Caco-2 (cell line): ENCODE measurements at regions not wholly inside any gene's neighbourhood (a gene's known extent, or its start where the extent isn't known, plus 50 kb on each side); places are given as distances from the start of the nearest gene placed in this dataset.
A peak's percentile ranks its signal among the peaks of the same experiment; 100 is the strongest.

Experiments
- BruUV-seq: library from RNA; stranded (reverse); fragments of 400-500 nt; replicated peaks from 2 replicates; lab custom pipeline; 2021; lab: Mats Ljungman, UMichigan
- CTCF ChIA-PET: fragments of 300-600 bp; sonication (Branson Sonifier 250); formaldehyde crosslinking; loops from one replicate; lab custom pipeline; 2022; ENCODE audit warnings: antibody characterized with exemption; lab: Charles Lee
- POLR2A ChIA-PET: fragments of 300-600 bp; sonication (Branson Sonifier 250); formaldehyde crosslinking; loops from one replicate; lab custom pipeline; 2022; ENCODE audit warnings: antibody characterized with exemption; lab: Charles Lee
- DNase-seq, 2 experiments: peaks; one replicate each; pipeline versions ENCODE4 v3.0.0 to v3.0.0-alpha.2; 2020 to 2022
- H3K27me3 ChIP-seq: replicated peaks from 2 replicates; pipeline ENCODE4 v1.6.0; 2011; ENCODE audit warnings: low read length; ENCODE audit not compliant: control insufficient read depth, insufficient read depth
- H3K36me3 ChIP-seq: 2 replicates; pipeline ENCODE4 v1.5.1; 2011; ENCODE audit warnings: low read length; ENCODE audit not compliant: control insufficient read depth, insufficient read depth
- H3K4me1 ChIP-seq: fragments of 250-450 bp; sonication (Bioruptor Pico); 2 replicates; pipeline ENCODE4 v1.5.1; 2020; ENCODE audit warnings: mild to moderate bottlenecking
- H3K4me3 ChIP-seq: 2 replicates; pipeline ENCODE4 v1.5.1; 2011; ENCODE audit warnings: low read depth, mild to moderate bottlenecking, control low read depth, low read length
- H3K9me3 ChIP-seq: fragments of 250-450 bp; sonication (Bioruptor Pico); 2 replicates; pipeline ENCODE4 v1.5.1; 2020; ENCODE audit warnings: mild to moderate bottlenecking, moderate library complexity
- H3K27ac Mint-ChIP-seq: one replicate; pipeline ENCODE4 v1.8.0; 2022; ENCODE audit warnings: mixed read lengths; ENCODE audit not compliant: unreplicated experiment
- H3K27me3 Mint-ChIP-seq: one replicate; pipeline ENCODE4 v1.8.0; 2022; ENCODE audit warnings: mixed read lengths; ENCODE audit not compliant: insufficient read depth, unreplicated experiment
- H3K36me3 Mint-ChIP-seq: one replicate; pipeline ENCODE4 v1.8.0; 2022; ENCODE audit warnings: mild to moderate bottlenecking, mixed read lengths; ENCODE audit not compliant: insufficient read depth, unreplicated experiment
- H3K4me1 Mint-ChIP-seq: one replicate; pipeline ENCODE4 v1.8.0; 2022; ENCODE audit warnings: low read depth, mixed read lengths; ENCODE audit not compliant: unreplicated experiment
- H3K4me3 Mint-ChIP-seq: one replicate; pipeline ENCODE4 v1.8.0; 2022; ENCODE audit warnings: mild to moderate bottlenecking, moderate library complexity, mixed read lengths; ENCODE audit not compliant: unreplicated experiment
- H3K9me3 Mint-ChIP-seq: one replicate; pipeline ENCODE4 v1.8.0; 2022; ENCODE audit warnings: mixed read lengths; ENCODE audit not compliant: unreplicated experiment
- intact Hi-C: fragments of 100-400 bp; cut with micrococcal nuclease; formaldehyde crosslinking; loops from one replicate; pipeline ENCODE4 v1.10.0; 2022; ENCODE audit not compliant: unreplicated experiment
- TF ChIP-seq, protein P1 (sequence below), 2 experiments: fragments of 200-600 bp in 1 of 2; IDR thresholded peaks; 1 replicate in 1 of 2; 2 replicates in 1 of 2; pipeline versions ENCODE4 v1.5.1 to v1.8.0; 2011 to 2022; ENCODE audit warnings: antibody characterized with exemption in 1 of 2, control low read depth in 1 of 2, inconsistent platforms in 1 of 2, low read depth in 1 of 2, low read length in 1 of 2, mild to moderate bottlenecking in 1 of 2, moderate library complexity in 1 of 2; ENCODE audit not compliant: insufficient read depth in 1 of 2, severe bottlenecking in 1 of 2, unreplicated experiment in 1 of 2

DNA sequence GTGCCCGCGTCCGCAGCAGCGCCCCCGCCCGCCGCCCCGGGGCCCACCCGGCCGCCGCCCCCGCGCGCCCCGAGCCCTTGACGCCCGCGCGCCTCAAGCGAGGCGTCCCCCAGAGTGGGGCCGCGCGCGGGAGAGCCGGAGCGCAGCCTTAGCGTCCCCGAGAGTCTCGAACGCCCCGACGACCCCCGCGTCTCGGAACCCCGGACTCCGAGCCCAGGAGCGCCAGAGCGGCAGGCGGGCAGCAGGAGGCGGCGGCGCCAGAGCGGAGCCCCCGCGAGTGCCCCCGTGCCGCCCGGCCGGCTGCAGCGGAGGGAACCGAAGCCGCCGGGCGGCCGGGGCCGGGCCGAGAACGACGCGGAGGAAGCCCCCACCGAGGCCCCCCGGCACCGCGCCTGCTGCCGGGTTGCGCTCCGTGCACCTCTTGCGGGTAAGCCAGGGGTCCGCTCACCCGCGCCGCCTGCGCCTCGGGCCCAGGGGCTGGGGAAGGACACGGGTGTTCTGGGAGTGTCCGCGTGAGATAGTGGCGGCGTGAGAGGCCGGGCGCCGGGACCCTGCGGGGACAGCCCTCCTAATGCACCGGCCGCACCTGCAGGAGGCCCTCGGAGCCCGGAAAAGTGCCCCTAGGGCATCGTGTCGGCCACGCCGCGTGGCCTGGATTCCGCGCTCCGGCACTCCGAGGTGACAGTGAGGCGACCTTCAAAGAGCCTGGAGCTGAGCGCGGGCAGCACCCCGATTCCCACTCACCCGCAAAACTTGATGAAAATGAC lies 52.0 kb upstream of the ULK4 start:
- ChIA-PET CTCF (interaction anchor here (0.7 kb wide), 1 partner anchor 12 kb away, joined by 4 read pairs; no protein-coding TSS in a partner anchor), POLR2A (no interaction called here)
- Mint-ChIP-seq H3K27ac (peak overlapping the region; percentile 72), H3K27me3 (no peaks in the 10 kb centered on the region), H3K4me1 (peaks cover 21% of the 10 kb centered on the region), H3K4me3 (peak overlapping the region; percentile 81), H3K36me3 (no peaks in the 10 kb centered on the region), H3K9me3 (no peaks in the 10 kb centered on the region)
- H3K27me3 ChIP-seq = no peaks in the 10 kb centered on the region; the same call in 1 of the 2 replicates
- 0 out of 2 replicates have a peak, but pooled peaks cover 9% of the 10 kb centered on the region for H3K4me1 ChIP-seq
- H3K4me3 ChIP-seq = peak overlapping the region; percentile 89
- TF ChIP-seq, protein P1, sequence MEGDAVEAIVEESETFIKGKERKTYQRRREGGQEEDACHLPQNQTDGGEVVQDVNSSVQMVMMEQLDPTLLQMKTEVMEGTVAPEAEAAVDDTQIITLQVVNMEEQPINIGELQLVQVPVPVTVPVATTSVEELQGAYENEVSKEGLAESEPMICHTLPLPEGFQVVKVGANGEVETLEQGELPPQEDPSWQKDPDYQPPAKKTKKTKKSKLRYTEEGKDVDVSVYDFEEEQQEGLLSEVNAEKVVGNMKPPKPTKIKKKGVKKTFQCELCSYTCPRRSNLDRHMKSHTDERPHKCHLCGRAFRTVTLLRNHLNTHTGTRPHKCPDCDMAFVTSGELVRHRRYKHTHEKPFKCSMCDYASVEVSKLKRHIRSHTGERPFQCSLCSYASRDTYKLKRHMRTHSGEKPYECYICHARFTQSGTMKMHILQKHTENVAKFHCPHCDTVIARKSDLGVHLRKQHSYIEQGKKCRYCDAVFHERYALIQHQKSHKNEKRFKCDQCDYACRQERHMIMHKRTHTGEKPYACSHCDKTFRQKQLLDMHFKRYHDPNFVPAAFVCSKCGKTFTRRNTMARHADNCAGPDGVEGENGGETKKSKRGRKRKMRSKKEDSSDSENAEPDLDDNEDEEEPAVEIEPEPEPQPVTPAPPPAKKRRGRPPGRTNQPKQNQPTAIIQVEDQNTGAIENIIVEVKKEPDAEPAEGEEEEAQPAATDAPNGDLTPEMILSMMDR (IDR thresholded peaks at IDR 0.05; ENCODE audit: insufficient read depth in 1 of 2, low read depth in 1 of 2, low read length in 1 of 2, severe bottlenecking in 1 of 2, unreplicated experiment in 1 of 2) = no peak
- peak in 1 of 2 experiments; percentile 54 for DNase-seq
- H3K9me3 ChIP-seq = no peaks in the 10 kb centered on the region
- BruUV-seq = no TSS peak
- intact Hi-C loops = loop anchor here (1.0 to 2.0 kb wide), 3 partner anchors 39 to 85 kb away; no protein-coding TSS in a partner anchor
- H3K36me3 ChIP-seq = no peaks in the 10 kb centered on the region

DNA sequence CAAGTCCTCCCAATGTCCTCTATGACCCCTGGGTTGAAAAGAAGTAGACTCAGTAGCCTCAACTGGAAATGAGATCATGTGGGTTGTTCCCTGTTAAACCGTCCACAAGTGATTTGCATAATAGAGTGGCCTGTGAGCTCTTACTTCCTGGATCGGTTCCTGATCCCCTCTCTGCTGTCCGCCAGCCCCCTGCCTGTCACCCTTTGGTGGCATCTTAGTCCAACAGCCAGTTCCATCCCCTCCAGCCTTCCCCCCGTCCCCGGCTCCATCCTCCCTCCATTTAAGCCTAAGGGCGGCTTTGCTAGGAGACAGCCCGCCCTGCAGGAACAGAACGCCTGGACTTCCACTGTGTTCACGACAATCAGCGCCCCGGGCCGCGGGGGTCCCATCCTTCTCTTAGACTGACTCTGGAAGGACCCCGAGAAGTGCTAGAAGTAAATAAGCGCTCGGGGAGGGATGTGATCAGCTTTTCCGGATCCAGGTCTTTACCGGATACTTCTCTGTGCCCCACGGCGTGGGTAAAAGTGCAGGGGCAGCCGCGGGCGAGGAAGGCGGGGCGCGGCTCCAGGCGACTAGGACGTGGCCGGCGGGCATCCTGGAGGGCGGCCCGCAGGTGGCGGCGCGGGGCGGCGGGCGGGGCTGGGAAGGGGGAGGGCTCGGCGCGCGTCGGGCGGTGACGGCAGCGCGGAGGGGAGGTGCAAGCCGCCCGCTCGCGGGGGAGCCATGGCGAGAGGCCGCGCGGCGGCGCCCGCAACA lies 51.2 kb upstream of the ULK4 start:
- BruUV-seq = no TSS peak
- Mint-ChIP-seq H3K9me3 (no peaks in the 10 kb centered on the region), H3K27me3 (no peaks in the 10 kb centered on the region), H3K4me1 (peaks cover 21% of the 10 kb centered on the region), H3K27ac (peak overlapping the region; percentile 72), H3K4me3 (peak overlapping the region; percentile 81), H3K36me3 (no peaks in the 10 kb centered on the region)
- H3K4me1 ChIP-seq = 0 out of 2 replicates have a peak, but pooled peaks cover 9% of the 10 kb centered on the region
- POLR2A ChIA-PET = no interaction called here
- no peaks in the 10 kb centered on the region; the same call in 1 of the 2 replicates for H3K27me3 ChIP-seq
- H3K36me3 ChIP-seq = no peaks in the 10 kb centered on the region
- CTCF ChIA-PET = no interaction called here
- intact Hi-C loops = loop anchor here (1.0 to 2.0 kb wide), 2 partner anchors 52 to 86 kb away; no protein-coding TSS in a partner anchor
- H3K4me3 ChIP-seq = peak overlapping the region; percentile 89
- no peaks in the 10 kb centered on the region for H3K9me3 ChIP-seq
- peak; percentile 59 to 76 for DNase-seq
- TF ChIP-seq, protein P1 (IDR thresholded peaks at IDR 0.05; ENCODE audit: insufficient read depth in 1 of 2, low read depth in 1 of 2, low read length in 1 of 2, severe bottlenecking in 1 of 2, unreplicated experiment in 1 of 2) = no peak

DNA sequence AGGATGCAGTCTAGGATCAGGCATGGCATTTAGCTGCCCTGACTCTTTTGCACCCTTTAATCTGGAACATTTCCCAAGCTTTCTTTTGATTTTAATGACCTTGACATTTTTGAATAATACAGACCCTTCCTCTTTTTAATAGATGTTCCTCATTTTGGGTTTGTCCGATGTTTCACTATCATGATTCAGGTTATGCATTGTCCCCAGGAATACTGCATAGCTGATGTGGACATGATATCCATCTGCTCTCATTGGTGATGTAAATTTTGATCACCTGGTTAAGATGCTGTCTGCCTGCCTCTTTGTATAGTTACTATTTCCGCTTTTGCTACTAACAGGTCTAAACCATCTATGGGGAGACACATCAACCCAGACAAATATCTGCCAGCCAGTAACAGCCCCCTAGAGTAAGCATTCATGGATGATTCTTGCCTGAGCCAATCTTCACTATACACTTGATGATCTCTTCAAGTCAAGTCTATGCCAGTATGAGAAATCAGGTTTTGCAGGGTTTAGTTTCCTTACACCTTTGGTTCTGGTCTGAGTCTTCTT lies 50.6 kb upstream of the ULK4 start:
- Histone ChIP-seq H3K4me1 (0 out of 2 replicates have a peak, but pooled peaks cover 9% of the 10 kb centered on the region), H3K27me3 (no peaks in the 10 kb centered on the region; the same call in 1 of the 2 replicates), H3K4me3 (peak overlapping the region; percentile 89), H3K9me3 (no peaks in the 10 kb centered on the region), H3K36me3 (no peaks in the 10 kb centered on the region)
- TF ChIP-seq, protein P1 (IDR thresholded peaks at IDR 0.05; ENCODE audit: insufficient read depth in 1 of 2, low read depth in 1 of 2, low read length in 1 of 2, severe bottlenecking in 1 of 2, unreplicated experiment in 1 of 2) = no peak
- Mint-ChIP-seq H3K36me3 (no peaks in the 10 kb centered on the region), H3K9me3 (no peaks in the 10 kb centered on the region), H3K4me1 (peaks cover 21% of the 10 kb centered on the region), H3K4me3 (peak overlapping the region; percentile 81), H3K27ac (peak overlapping the region; percentile 72), H3K27me3 (no peaks in the 10 kb centered on the region)
- ChIA-PET POLR2A (no interaction called here), CTCF (no interaction called here)
- DNase-seq = no peak
- BruUV-seq = TSS peak; percentile 58
- intact Hi-C loops = loop anchor here (2.0 kb wide), 1 partner anchor 52 kb away; no protein-coding TSS in a partner anchor
